GM18867 (cell line): ENCODE measurements at regions not wholly inside any gene's neighbourhood (a gene's known extent, or its start where the extent isn't known, plus 50 kb on each side); places are given as distances from the start of the nearest gene placed in this dataset.

ENCODE experiments used
- ATAC-seq: cut with Tn5 transposase; IDR thresholded peaks from one replicate; pipeline ENCODE4 v1.9.1; 2021; ENCODE audit warnings: mild to moderate bottlenecking, moderate library complexity; ENCODE audit not compliant: unreplicated experiment

- ATAC-seq, result peak; percentile 22
These were observed 53.4 kb upstream of the FHIP2A start for GRCh38 chr10:114767986-114768821.

- no peak for ATAC-seq
These were observed 51.6 kb upstream of the FHIP2A start for GRCh38 chr10:114770009-114770408.

- no peak for ATAC-seq
These were observed 50.4 kb upstream of the FHIP2A start for GRCh38 chr10:114771157-114771556.

GRCh38 chr10:114771749-114772148, 49.8 kb upstream of the FHIP2A start:
- no peak for ATAC-seq
